ENCODE measurements at regions not wholly inside any gene's neighbourhood (a gene's known extent, or its start where the extent isn't known, plus 50 kb on each side); places are given as distances from the start of the nearest gene placed in this dataset.
"Not testable (repeated sequence)": the region's sequence is repeated elsewhere in the genome, so short reads cannot be mapped to it uniquely, and the experiment has no call there.

- DNase-seq (ENCODE audit: low spot score) = no peak
Observed at GRCh38 chr16:50448981-50449380, 80.2 kb upstream of the BRD7 start.

DNA sequence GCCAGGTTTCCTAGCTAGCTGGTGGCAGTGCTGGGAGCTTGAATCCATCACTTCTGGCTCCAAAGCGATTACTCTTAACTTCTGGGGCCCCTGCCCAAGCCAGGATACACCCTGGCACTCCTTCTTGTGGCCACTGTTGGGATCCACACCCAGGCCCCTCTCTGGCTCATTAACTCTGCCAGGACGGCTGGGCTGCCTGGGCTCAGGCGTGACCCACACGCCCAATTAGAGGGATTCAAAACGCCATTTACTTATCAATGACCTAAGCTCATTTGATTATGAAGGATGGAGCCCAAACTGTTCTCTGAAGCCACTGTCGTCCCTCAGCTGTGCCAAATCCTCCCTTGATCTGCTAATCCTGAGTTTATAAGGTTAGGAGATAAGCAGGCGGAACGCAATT, 79.7 kb upstream of the BRD7 start:
- DNase-seq (ENCODE audit: low spot score) = no peak

GRCh38 chr16:50447386-50447785, 78.6 kb upstream of the BRD7 start:
- DNase-seq (ENCODE audit: low spot score) = not testable (repeated sequence)

DNA sequence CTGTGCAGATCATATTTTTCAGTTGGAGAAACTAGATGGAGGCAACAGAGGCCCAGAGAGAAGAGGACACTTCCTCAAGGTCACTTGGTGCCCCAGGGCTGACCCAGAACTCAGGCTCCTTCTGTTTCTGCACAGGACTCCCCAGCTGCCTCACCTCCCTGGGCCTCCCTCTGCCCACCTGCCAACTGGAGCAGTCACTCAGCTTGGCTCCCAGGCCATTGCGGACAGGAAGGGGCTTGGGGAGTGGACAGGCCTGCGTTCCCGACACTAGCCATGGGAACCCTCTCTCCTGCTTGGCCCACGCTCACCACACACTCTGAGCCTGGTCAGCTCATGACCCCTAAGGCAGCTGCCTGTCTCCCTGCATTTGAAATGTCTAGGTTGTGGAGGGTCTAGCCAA, 78.1 kb upstream of the BRD7 start:
- no peak for DNase-seq (ENCODE audit: low spot score)

DNA sequence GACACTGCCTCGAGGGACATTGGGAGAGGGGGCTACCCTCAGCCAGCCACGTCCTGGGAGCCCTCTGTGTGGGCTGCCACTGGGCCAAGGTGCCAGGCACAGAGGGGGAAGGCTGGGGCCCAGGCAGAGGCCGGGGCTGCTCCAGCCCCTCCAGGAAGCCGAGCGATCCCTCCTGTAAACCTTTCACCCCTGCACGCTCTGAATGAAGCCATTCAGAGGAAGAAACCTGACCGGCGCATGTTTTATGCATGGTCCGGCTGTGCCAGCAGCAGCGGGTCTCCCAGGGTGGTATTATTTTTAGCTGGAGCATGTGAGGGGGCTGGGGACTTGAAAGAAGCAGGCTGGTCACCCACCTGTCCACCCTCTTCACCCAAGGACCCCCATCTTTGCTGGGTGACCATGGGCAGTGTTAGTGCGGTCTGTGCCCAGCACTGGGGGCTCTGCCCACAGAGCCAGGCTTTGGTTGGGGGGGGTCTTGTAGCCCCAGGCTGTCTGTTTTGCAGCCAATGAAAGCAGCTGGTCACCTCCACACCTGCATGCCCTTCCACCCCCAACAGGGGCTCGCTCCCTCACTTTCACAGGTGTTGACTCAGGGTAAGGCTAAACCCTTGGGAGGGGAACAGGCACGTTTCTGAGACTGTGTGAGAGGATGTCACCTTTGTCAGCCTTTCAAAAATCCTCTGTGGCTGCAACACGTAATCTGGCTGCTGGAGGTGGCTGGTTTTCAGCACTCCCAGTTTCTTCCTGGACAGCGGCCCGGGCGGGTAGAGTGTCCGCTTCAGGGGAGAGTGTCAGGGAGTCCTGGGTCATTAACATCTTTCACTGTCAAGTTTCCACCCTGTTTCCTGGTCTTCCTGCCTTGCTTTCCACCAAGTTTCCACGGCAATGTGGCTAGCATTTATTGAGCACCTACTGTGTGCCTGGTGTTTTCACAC, 77.1 kb upstream of the BRD7 start:
- DNase-seq (ENCODE audit: low spot score) = no peak

- no peak for DNase-seq (ENCODE audit: low spot score)
Observed at GRCh38 chr16:50444526-50444925, 75.7 kb upstream of the BRD7 start.

DNA sequence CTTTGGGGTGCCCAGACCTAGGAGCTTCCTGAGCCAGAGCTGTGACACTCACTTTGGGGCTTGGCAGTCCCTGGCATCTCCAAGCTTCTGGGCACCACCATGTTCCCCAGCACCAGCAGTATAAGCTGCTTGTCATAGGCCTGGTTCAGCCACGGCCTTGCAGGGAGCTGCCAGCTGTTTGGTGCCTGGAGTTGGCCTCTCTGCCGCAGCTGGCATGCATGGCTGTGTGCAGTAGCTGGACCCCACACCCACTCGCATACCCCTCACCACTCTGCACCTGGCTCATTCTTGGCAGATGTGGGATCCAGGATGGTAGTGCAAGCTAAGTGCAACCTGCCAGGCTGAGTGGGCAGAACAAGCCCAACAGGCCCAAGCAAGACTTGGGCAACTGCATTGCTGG, 73.4 kb upstream of the BRD7 start:
- peak; percentile 26 for DNase-seq (ENCODE audit: low spot score)

DNA sequence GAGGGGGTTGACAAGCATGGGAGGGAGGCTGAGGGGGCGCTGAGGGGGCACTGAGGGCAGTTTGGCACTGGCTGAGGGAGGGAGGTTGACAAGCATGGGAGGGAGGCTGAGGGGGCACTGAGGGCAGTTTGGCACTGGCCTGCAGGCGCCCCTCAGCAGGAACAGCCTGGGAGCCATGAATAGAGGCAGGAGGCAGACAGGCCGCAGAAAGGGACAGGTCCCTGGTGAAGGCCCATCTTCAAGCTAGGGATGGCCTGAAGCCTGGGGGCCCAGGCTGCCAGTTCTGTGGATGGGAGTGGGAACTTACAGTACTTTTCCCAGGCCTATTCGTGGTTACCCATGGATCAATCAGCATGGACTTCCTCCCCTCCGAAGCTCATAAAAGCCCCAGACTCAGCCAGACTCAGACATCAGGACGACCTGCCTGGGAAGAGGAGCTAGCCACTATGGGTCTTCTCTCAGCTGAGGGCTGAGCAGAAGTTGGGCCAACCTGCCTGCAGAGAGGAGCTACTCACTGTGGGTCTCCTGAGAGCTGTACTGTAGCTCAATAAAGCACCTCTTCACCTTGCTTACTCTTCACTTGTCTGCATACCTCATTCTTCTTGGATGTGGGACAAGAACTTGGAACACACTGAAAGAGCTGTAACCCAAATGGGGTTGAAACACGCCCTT, 72.8 kb upstream of the BRD7 start:
- DNase-seq (ENCODE audit: low spot score) = peak; percentile 55

- DNase-seq (ENCODE audit: low spot score) = peak; percentile 4
Observed at GRCh38 chr16:50440991-50441390, 72.2 kb upstream of the BRD7 start.

DNA sequence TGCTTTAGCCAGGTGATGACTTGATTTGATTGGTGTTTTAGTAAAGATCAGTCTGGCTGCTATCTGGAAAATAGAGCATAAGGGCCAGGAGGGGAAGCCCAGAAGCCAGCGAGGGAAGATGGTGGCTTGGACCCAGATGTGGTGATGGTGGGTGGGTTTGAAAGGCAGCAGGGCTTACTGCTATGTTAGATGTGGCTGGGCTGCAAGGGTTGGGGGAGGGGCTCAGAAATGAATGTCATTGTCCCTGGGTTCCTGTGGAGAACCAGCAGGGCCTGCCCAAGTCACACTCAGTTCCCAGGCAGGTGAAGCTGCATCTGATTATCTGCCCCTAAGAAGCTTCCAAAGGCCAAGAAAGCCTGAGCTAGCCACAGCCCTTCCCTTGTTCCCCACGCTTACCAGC, 71.7 kb upstream of the BRD7 start:
- peak; percentile 26 for DNase-seq (ENCODE audit: low spot score)

DNA sequence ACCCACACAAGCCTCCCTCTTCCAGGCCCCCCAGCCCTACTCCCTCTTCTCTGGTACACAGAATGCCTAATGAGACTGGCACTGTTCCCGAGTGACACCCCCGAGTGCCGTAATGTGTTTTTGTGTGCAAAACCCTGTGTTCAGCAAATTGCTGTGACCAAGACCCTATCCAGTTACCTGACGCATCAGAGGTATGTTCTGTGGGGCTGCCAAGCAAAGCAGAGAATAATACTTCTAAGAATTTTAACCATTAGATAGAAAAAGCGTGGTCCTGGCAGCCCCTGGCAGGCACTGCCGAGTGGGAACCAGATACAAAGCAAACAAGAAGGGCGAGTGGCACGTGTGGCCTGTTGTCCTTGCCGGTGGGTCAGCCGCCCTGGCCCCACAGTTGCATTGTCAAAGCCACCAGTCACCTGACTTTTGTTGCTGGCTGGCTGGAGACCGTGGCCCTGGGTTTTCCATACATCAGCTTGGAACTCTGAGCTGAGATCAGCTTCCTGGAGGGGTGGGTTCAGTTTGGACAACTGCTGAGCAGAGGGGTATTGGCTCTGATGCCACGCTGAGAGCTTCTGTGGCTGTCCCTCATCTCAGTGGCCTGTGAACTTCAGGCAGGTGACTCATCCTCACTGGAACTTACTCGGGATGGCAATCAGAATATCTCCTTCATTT, 69.1 kb upstream of the BRD7 start:
- DNase-seq (ENCODE audit: low spot score) = no peak

GRCh38 chr16:50436271-50436670, 67.5 kb upstream of the BRD7 start:
- DNase-seq (ENCODE audit: low spot score) = no peak

DNA sequence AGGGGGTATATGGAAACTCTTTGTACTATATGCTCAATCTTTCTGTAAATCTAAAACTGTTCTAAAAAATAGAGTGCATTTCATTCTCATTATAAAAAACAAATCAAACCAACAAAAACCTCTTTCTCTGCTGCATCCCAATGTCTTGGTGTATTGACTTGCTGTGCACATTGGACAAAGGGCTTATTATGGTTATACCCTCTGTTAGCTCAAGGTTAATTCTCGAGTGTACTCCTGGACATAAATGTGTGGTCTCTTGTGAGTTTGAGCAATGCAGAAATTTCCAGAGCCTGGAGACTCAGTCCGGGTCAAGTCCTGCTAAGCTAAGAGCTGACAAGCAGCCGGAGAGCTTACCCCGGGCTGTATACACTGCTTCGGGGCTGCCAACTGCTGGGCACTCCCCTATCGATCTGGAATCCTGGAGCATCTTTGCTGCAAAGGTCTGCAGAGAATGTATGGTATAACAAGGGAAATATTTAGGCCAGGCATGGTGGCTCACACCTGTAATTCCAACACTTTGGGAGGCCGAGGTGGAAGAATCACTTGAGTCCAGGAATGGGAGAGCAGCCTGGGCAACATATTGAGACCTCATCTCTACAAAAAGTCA, 66.2 kb upstream of the BRD7 start:
- no peak for DNase-seq (ENCODE audit: low spot score)

GRCh38 chr16:50430076-50430475, 61.3 kb upstream of the BRD7 start:
- no peak for DNase-seq (ENCODE audit: low spot score)

DNA sequence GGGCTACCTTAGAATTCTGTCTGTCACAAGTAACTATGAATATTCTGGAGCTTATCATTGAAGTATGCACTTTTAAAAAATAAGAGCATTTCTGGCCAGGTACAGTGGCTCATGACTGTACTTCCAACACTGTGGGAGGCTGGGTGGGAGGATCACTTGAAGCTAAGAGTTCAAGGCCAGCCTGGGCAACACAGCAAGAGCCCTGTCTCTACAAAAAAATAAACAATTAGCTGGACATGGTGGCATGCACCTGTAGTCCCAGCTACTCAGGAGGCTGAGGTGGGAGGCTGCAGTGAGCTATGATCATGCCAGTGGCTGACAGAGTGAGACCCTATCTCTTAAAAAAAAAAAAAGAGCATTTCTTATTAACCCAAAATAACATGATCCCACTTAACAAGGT, 60.0 kb upstream of the BRD7 start:
- no peak for DNase-seq (ENCODE audit: low spot score)

- no peak for DNase-seq (ENCODE audit: low spot score)
Observed at GRCh38 chr16:50428116-50428515, 59.3 kb upstream of the BRD7 start.

- no peak for DNase-seq (ENCODE audit: low spot score)
Observed at GRCh38 chr16:50427107-50427506, 58.3 kb upstream of the BRD7 start.

- no peak for DNase-seq (ENCODE audit: low spot score)
Observed at GRCh38 chr16:50425648-50426047, 56.9 kb upstream of the BRD7 start.

DNA sequence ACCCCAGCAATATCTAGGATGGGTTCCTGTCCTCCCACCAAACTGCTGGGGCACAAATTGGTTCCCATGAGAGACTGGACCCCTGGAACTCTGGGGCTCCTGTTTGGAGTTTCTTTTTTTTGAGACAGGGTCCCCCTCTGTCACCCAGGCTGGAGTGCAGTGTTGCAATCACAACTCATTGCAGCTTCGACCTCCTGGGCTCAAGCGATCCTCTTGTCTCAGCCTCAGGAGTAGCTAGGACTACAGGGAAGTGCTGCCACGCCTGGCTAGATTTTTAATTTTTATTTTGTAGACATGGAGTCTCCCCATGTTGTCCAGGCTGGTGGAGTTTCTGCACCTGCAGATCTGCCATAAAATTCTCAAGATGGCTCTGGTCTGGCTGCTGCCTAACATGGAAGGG, 56.3 kb upstream of the BRD7 start:
- no peak for DNase-seq (ENCODE audit: low spot score)

DNA sequence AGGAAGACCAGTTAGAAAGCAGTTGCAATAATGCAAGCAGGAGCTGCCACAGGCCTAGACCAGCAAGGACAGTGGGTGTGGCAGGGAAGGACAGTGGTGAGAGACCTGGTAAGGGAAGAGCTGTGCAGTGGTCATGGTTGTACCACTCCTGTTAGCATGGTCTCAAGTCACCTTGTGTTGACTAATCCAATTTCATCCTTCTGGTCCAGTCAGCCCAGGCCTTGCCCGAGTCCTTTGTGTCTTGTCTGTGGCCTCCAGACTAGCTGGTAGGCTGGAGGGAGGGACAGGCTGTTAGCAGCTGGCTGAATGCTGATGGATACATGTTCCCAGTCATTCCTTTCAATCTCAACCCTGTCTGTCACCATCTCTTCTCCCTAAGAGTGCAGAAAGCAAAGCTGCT, 54.1 kb upstream of the BRD7 start:
- no peak for DNase-seq (ENCODE audit: low spot score)

GRCh38 chr16:50419116-50419515, 50.3 kb upstream of the BRD7 start:
- DNase-seq (ENCODE audit: low spot score) = no peak
